MV-4-11 (cell line): ENCODE measurements at regions not wholly inside any gene's neighbourhood (a gene's known extent, or its start where the extent isn't known, plus 50 kb on each side); places are given as distances from the start of the nearest gene placed in this dataset.
"Not testable (repeated sequence)": the region's sequence is repeated elsewhere in the genome, so short reads cannot be mapped to it uniquely, and the experiment has no call there.

Experiments used
- DNase-seq: peaks from one replicate; lab custom pipeline; 2025; lab: John Stamatoyannopoulos, UW

- DNase-seq = not testable (repeated sequence)
Measured at GRCh38 chr5:128735656-128736055, 197.6 kb upstream of the FBN2 start.

GRCh38 chr5:128736553-128736952 lies 198.5 kb upstream of the FBN2 start:
- DNase-seq = no peak

- no peak for DNase-seq
Measured at GRCh38 chr5:128749136-128749898, 211.3 kb upstream of the FBN2 start.

GRCh38 chr5:128750155-128750554 lies 212.1 kb upstream of the FBN2 start:
- DNase-seq = no peak

- DNase-seq = no peak
Measured at GRCh38 chr5:128757196-128757959, 207.9 kb upstream of the SLC27A6 start.

- DNase-seq = no peak
Measured at GRCh38 chr5:128762661-128763306, 202.5 kb upstream of the SLC27A6 start.

- no peak for DNase-seq
Measured at GRCh38 chr5:128763321-128763720, 202.0 kb upstream of the SLC27A6 start.

- DNase-seq = no peak
Measured at GRCh38 chr5:128764601-128765310, 200.5 kb upstream of the SLC27A6 start.

GRCh38 chr5:128765448-128766061 lies 199.7 kb upstream of the SLC27A6 start:
- no peak for DNase-seq

GRCh38 chr5:128766406-128766805 lies 198.9 kb upstream of the SLC27A6 start:
- DNase-seq = no peak

- peak; percentile 30 for DNase-seq
Measured at GRCh38 chr5:128770907-128771306, 194.4 kb upstream of the SLC27A6 start.

GRCh38 chr5:128772356-128772755 lies 192.9 kb upstream of the SLC27A6 start:
- DNase-seq = no peak

- DNase-seq = no peak
Measured at GRCh38 chr5:128773378-128773777, 191.9 kb upstream of the SLC27A6 start.

GRCh38 chr5:128774605-128775004 lies 190.7 kb upstream of the SLC27A6 start:
- peak; percentile 79 for DNase-seq

GRCh38 chr5:128775558-128775957 lies 189.7 kb upstream of the SLC27A6 start:
- no peak for DNase-seq

GRCh38 chr5:128777052-128777451 lies 188.2 kb upstream of the SLC27A6 start:
- DNase-seq = no peak

GRCh38 chr5:128778474-128778873 lies 186.8 kb upstream of the SLC27A6 start:
- DNase-seq = no peak

- no peak for DNase-seq
Measured at GRCh38 chr5:128782446-128782845, 182.8 kb upstream of the SLC27A6 start.

GRCh38 chr5:128784726-128785125 lies 180.6 kb upstream of the SLC27A6 start:
- DNase-seq = no peak

- no peak for DNase-seq
Measured at GRCh38 chr5:128791312-128791711, 174.0 kb upstream of the SLC27A6 start.

- DNase-seq = no peak
Measured at GRCh38 chr5:128796506-128796905, 168.8 kb upstream of the SLC27A6 start.

- DNase-seq = no peak
Measured at GRCh38 chr5:128798871-128799270, 166.4 kb upstream of the SLC27A6 start.
